Adrenal gland (tissue), 5 donors: ENCODE measurements at regions not wholly inside any gene's neighbourhood (a gene's known extent, or its start where the extent isn't known, plus 50 kb on each side); places are given as distances from the start of the nearest gene placed in this dataset.

Experiments used
- POLR2A ChIP-seq, 2 donors: fragments of 450-650 bp; IDR thresholded peaks; one replicate each; pipeline ENCODE4 v1.6.1; 2017; ENCODE audit warnings: antibody characterized with exemption in 2 of 2, mild to moderate bottlenecking in 2 of 2, moderate library complexity in 1 of 2
- TF ChIP-seq, protein P1 (sequence below), 6 experiments: fragments of 450-650 bp in 4 of 6; fragments of 200-600 bp in 2 of 6; sonication (generic) in 1 of 6; IDR thresholded peaks; 1 replicate in 5 of 6; 2 replicates in 1 of 6; pipeline versions ENCODE4 v1.5.1 to v1.8.0; 2016 to 2021; ENCODE audit warnings: antibody characterized with exemption in 6 of 6, mild to moderate bottlenecking in 2 of 6, moderate library complexity in 1 of 6
- donor health status: DM: no; HTN: no; CAD: no.

DNA sequence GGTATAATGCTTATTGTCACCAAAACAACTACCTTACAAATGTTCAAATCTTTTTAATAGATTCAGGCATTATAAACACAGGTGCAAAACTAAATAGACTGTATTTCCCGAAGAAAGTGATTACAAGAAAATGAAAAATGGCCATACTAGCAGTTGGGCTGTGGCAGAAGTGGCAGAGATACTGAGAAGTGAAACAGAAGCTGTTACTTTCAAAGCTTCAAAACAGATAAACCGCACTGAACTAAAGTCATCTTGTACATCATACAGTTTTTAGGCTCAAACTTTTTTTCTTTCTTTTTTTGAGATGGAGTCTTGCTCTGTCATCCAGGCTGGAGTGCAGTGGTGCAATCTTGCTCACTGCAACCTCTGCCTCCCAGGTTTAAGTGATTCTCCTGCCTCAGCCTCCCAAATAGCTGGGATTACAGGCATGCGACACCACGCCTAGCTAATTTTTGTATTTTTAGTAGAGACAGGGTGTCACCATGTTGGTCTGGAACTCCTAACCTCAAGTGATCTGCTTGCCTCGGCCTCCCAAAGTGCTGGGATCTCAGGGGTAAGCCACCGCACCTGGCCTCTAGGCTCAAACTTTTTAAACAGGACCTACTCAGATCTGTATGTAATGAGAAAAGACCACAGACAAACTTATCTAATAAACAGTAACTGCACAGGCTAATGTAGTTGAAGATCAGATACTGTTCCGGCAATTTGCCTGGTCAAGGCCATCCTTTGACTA is 77.9 kb upstream of the SATB2 start:
- TF ChIP-seq, protein P1, sequence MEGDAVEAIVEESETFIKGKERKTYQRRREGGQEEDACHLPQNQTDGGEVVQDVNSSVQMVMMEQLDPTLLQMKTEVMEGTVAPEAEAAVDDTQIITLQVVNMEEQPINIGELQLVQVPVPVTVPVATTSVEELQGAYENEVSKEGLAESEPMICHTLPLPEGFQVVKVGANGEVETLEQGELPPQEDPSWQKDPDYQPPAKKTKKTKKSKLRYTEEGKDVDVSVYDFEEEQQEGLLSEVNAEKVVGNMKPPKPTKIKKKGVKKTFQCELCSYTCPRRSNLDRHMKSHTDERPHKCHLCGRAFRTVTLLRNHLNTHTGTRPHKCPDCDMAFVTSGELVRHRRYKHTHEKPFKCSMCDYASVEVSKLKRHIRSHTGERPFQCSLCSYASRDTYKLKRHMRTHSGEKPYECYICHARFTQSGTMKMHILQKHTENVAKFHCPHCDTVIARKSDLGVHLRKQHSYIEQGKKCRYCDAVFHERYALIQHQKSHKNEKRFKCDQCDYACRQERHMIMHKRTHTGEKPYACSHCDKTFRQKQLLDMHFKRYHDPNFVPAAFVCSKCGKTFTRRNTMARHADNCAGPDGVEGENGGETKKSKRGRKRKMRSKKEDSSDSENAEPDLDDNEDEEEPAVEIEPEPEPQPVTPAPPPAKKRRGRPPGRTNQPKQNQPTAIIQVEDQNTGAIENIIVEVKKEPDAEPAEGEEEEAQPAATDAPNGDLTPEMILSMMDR (IDR thresholded peaks at IDR 0.05) = no peak
- TF ChIP-seq POLR2A (IDR thresholded peaks at IDR 0.05) = no peak
